ENCODE measurements at regions not wholly inside any gene's neighbourhood (a gene's known extent, or its start where the extent isn't known, plus 50 kb on each side); places are given as distances from the start of the nearest gene placed in this dataset.
"Not testable (repeated sequence)": the region's sequence is repeated elsewhere in the genome, so short reads cannot be mapped to it uniquely, and the experiment has no call there.

- H3K36me3 ChIP-seq; H3K27me3 ChIP-seq; DNase-seq; H3K9me3 ChIP-seq; H3K4me3 ChIP-seq; H3K4me1 ChIP-seq; intact Hi-C loops (cut with DNase I; ENCODE audit: low total_unique reads); H3K27ac ChIP-seq: not testable (repeated sequence)
Observed at GRCh38 chr16:90220315-90220714, 143.2 kb upstream of the PRDM7 start.

- H3K27me3 ChIP-seq; intact Hi-C loops (cut with DNase I; ENCODE audit: low total_unique reads); H3K4me3 ChIP-seq; H3K27ac ChIP-seq; H3K9me3 ChIP-seq; H3K4me1 ChIP-seq; H3K36me3 ChIP-seq: not testable (repeated sequence)
- peak in 1 of 2 donors; percentile 33 for DNase-seq
Observed at GRCh38 chr16:90175610-90176009, 98.5 kb upstream of the PRDM7 start.

GRCh38 chr16:90171626-90172025 is 94.5 kb upstream of the PRDM7 start:
- H3K9me3 ChIP-seq; H3K4me3 ChIP-seq; H3K27ac ChIP-seq; H3K36me3 ChIP-seq; H3K27me3 ChIP-seq; H3K4me1 ChIP-seq; intact Hi-C loops (cut with DNase I; ENCODE audit: low total_unique reads): not testable (repeated sequence)
- DNase-seq, result peak in 1 of 2 donors; percentile 57

GRCh38 chr16:90169127-90169655 is 92.1 kb upstream of the PRDM7 start:
- H3K27ac ChIP-seq; H3K36me3 ChIP-seq; H3K4me1 ChIP-seq; H3K4me3 ChIP-seq; H3K9me3 ChIP-seq; intact Hi-C loops (cut with DNase I; ENCODE audit: low total_unique reads); H3K27me3 ChIP-seq: not testable (repeated sequence)
- peak in 1 of 2 donors; percentile 17 for DNase-seq

GRCh38 chr16:90168349-90169126 is 91.4 kb upstream of the PRDM7 start:
- H3K27ac ChIP-seq; intact Hi-C loops (cut with DNase I; ENCODE audit: low total_unique reads); H3K27me3 ChIP-seq; H3K36me3 ChIP-seq; H3K9me3 ChIP-seq; H3K4me1 ChIP-seq; H3K4me3 ChIP-seq: not testable (repeated sequence)
- DNase-seq, result peak in 1 of 2 donors; percentile 57

GRCh38 chr16:90167734-90168133 is 90.6 kb upstream of the PRDM7 start:
- H3K9me3 ChIP-seq; H3K36me3 ChIP-seq; intact Hi-C loops (cut with DNase I; ENCODE audit: low total_unique reads); H3K27me3 ChIP-seq; H3K4me3 ChIP-seq; H3K27ac ChIP-seq; H3K4me1 ChIP-seq: not testable (repeated sequence)
- DNase-seq, result peak in 1 of 2 donors; percentile 20

GRCh38 chr16:90166679-90167556 is 89.8 kb upstream of the PRDM7 start:
- H3K36me3 ChIP-seq; H3K4me3 ChIP-seq; H3K27me3 ChIP-seq; H3K4me1 ChIP-seq; H3K27ac ChIP-seq; H3K9me3 ChIP-seq; intact Hi-C loops (cut with DNase I; ENCODE audit: low total_unique reads): not testable (repeated sequence)
- peak in 1 of 2 donors; percentile 25 for DNase-seq

GRCh38 chr16:90151027-90151426 is 73.9 kb upstream of the PRDM7 start:
- H3K4me1 ChIP-seq; H3K27me3 ChIP-seq; H3K9me3 ChIP-seq; H3K36me3 ChIP-seq; H3K4me3 ChIP-seq; H3K27ac ChIP-seq; DNase-seq; intact Hi-C loops (cut with DNase I; ENCODE audit: low total_unique reads): not testable (repeated sequence)
